NCI-H2227 treated with DMSO at 0.1 percent for 48 hours (cell line): ENCODE measurements at regions not wholly inside any gene's neighbourhood (a gene's known extent, or its start where the extent isn't known, plus 50 kb on each side); places are given as distances from the start of the nearest gene placed in this dataset.

Source experiments
- DNase-seq: peaks from one replicate; lab custom pipeline; 2025; lab: John Stamatoyannopoulos, UW

GRCh38 chr7:76149847-76150691 lies 51.6 kb upstream of the SRRM3 start:
- DNase-seq: no peak
